ENCODE measurements at regions not wholly inside any gene's neighbourhood (a gene's known extent, or its start where the extent isn't known, plus 50 kb on each side); places are given as distances from the start of the nearest gene placed in this dataset.

DNA sequence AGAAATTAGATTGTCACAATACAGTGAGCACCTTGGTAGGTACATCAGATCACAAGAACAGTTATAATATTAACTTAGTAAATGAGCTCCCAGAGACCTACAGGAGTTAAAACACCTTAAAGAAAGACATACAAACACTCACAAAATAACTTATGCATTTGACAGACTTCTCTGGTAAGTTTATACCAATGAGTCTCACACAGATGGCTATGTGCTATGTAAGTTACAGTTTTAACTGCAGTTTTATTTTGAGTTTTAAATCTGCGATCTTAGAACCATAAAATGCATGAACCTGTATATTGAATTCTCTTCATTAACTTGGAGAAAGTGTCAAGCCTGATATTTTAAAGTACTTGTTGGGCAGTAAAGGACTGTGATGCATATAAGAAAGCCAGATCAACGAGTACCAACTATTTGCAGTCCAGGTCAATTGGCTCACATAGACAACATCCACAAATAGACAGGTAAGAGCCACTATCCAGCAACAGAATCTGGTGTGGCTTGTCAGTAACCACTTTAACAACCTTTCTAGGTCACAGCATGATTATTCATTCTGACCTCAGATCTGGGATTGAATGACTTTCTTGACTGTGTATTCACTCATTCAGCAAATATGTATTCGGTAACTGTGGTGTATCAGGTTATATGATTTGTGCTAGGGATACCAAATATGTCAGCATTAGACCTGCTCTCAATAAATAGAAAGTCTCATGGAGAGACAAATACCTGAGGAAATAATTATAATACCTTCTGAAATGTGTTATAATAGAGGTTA lies 856.6 kb upstream of the MGAT4C start:
- no peak for DNase-seq

- DNase-seq: no peak
These were observed 851.6 kb upstream of the MGAT4C start for GRCh38 chr12:87107766-87108165.

DNA sequence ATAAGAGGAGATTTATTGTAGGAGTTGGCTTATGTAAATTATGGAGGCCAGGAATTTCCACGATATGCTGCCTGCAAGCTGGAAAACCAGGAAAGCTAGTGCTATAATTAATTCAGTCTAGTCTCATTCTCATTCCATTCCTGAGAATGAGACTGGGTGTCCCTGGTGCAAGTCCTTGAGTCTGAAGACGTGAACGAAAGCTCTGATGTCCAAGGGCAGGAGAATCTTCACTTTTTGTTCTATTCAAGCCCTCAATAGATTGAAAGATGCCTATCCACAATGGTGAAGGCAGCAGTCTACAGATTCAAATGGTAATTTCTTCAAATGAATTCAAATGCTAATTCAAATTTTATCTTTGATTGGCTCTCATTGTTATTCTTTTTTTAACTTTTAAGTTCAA lies 851.1 kb upstream of the MGAT4C start:
- DNase-seq: no peak

DNA sequence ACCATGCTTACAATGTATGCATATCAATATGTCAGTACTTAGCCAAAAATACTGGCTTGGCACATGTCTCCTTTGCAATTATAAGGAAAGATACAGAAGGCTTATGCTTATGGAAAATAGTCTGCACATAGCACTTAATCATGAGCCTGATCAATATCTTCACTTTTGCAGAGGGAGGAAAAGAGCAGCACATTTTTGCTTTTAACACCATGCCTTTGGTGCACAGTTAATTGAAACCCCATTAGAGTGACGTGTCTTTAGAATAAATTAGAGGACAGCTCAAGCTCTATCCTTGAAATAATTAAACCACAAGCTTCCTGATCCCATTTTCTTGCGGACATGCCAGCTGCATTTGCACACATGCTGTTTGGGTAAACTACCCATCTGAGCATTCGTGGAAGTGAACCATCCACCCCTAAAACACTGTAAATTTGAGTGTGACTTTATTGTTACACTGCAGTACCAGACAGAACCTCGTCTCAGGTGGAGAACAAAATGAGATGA lies 839.9 kb upstream of the MGAT4C start:
- DNase-seq: no peak

- no peak for DNase-seq
These were observed 838.2 kb upstream of the MGAT4C start for GRCh38 chr12:87094356-87094755.

- DNase-seq: no peak
These were observed 836.2 kb upstream of the MGAT4C start for GRCh38 chr12:87092421-87092820.

GRCh38 chr12:87086118-87086891 lies 830.1 kb upstream of the MGAT4C start:
- no peak for DNase-seq

- no peak for DNase-seq
These were observed 829.1 kb upstream of the MGAT4C start for GRCh38 chr12:87085286-87085685.

DNA sequence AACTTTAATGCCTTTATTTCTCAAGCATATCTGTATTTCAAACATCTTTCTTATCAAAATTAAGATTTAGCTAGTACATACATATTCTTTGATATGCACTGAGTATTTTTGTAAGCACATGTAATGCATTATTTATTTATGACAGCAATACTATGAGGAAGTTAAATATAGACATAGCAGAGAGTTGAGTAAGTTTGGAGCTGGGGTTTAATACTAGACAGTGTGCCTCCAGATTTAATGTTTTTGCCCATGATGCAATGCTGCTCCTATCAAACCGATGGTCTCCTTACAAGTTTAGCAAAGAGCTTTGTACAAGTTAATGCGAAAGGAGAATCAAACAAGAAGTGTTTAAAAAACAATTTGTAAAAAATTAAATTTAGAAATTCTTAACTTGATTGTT lies 826.6 kb upstream of the MGAT4C start:
- no peak for DNase-seq

DNA sequence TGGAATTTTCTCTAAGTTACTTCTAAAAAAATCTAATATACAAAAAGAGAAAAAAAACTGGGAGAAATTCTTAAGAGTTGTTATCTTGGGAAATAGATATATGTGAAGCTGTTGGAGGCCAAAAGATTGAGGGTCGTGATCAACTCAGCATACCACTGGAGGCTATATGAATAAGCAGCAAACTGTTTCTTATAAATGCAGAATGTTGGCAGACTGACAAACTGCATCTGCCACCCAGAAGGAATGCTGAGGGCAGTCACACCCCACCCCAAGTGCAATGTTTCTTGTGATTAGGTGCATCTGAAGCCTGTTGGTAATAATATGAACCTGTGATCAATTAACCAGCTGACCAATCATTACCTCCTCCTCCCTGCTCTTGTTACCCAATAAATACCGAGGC lies 818.6 kb upstream of the MGAT4C start:
- DNase-seq: no peak

- no peak for DNase-seq
These were observed 810.1 kb upstream of the MGAT4C start for GRCh38 chr12:87066326-87066725.

DNA sequence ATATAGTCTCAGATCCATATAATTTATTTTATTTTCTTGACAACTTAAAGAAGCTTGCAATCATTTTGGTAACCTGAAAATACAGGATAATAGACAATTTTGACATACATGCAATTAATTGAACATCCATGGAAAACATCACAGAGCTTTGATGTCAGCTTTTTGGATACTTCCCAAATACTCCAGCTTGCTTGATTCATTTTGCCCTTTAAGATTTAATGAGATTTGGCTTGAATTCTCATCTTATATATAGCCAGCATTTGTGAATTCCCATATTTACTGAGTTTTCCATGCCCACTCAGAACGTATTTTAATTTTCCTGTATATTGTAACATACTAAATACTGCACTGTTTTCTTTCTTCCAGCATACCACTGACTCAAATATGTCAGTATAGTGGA lies 803.0 kb upstream of the MGAT4C start:
- DNase-seq: no peak

DNA sequence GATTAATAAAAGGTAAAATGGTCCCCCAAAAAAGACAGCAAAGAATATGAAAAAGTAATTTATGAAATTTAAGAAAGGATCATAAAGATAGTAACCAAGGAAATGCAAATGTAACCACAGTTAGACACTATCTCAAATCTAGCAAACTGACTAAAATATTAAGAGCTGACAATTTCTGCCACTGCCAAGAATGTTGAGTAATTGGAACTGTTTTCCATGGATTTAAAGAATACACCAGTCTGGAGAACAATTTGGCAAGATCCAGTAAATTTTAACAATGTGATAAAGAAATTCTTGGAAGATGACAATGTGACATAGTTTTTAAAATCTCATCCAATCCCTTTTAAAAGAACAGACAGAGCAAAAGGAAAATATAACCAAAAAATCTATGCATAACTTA lies 798.0 kb upstream of the MGAT4C start:
- peak in 2 of 58 donors; percentile 0 for DNase-seq

DNA sequence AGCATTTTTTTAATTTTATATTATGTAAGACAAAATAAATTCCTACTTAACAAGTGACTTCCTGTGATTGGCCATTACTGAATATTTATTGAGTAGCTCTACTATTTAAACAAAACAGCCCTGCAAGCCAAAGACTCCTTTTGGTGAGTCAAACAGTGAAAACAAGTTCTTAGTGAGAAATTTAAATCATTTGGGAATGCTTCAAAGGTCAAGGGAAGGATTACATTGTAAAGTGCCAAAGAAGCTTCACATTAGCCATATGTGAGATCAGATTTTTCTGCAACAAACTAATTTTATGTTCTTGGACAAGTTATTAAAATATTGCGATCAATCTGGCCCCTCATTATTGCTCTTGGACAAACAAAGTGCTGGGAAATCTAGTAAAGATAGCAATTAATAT lies 795.4 kb upstream of the MGAT4C start:
- DNase-seq: no peak

DNA sequence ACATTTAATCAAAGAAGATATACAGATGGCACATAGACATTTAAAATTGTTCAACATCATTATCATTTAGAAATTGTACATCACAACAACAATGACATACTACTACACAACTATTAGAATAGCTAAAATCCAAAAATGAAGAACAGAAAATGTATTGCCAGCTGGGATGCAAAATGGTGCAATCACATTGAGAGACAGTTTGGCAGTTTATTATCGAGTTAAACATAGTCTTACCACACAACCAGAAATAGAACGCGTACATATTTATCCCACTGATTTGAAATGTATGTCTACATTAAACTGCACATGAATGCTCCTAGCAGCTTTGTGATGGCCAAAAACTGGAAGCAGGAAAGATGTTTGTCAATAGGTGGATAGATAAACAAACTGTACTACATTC lies 791.5 kb upstream of the MGAT4C start:
- DNase-seq: no peak

- DNase-seq: no peak
These were observed 783.3 kb upstream of the MGAT4C start for GRCh38 chr12:87039536-87039935.

GRCh38 chr12:87038098-87038497 lies 781.9 kb upstream of the MGAT4C start:
- DNase-seq: no peak

GRCh38 chr12:87025976-87026375 lies 769.8 kb upstream of the MGAT4C start:
- no peak for DNase-seq

DNA sequence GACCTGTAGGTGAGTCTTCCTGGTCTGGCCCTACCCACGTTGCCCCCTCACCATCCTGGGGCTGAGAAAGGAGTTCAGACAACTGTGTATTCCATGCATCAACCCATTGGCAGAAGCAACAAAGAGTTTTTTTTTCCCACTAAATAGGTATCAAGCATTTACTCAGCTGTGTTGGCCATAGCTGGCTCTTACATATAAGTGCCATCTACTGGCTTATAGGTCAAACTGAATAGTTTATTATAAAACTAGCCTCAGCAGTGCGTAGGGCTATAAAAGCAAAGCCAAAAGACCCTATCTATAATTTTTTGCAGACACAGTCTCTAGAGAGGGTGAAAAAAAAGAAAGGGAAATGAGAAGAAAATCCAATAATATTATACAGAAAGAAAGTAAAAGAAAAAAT lies 765.2 kb upstream of the MGAT4C start:
- DNase-seq: no peak

- DNase-seq: no peak
These were observed 763.9 kb upstream of the MGAT4C start for GRCh38 chr12:87020071-87020470.

- no peak for DNase-seq
These were observed 759.2 kb upstream of the MGAT4C start for GRCh38 chr12:87015352-87015751.

GRCh38 chr12:87008785-87009384 lies 752.7 kb upstream of the MGAT4C start:
- no peak for DNase-seq

All from anterior cingulate cortex (tissue), 58 donors.